ENCODE measurements at regions not wholly inside any gene's neighbourhood (a gene's known extent, or its start where the extent isn't known, plus 50 kb on each side); places are given as distances from the start of the nearest gene placed in this dataset.
A peak's percentile ranks its signal among the peaks of the same experiment; 100 is the strongest.

- no peaks in the 10 kb centered on the region for H3K36me3 Mint-ChIP-seq (ENCODE audit: insufficient read depth, unreplicated experiment)
- H3K4me1 Mint-ChIP-seq (ENCODE audit: low read depth, unreplicated experiment), result no peaks in the 10 kb centered on the region
- peaks cover 3% of the 10 kb centered on the region for H3K9me3 Mint-ChIP-seq (ENCODE audit: low read depth, unreplicated experiment)
- H3K27me3 Mint-ChIP-seq (ENCODE audit: unreplicated experiment), result peaks cover 9% of the 10 kb centered on the region
- no peak overlapping the region for H3K27ac Mint-ChIP-seq (ENCODE audit: unreplicated experiment)
- no peak overlapping the region for H3K4me3 Mint-ChIP-seq (ENCODE audit: low read depth, unreplicated experiment)
- no peak for DNase-seq
- no TSS peak for BruUV-seq (replicated peaks)
- intact Hi-C loops (cut with micrococcal nuclease; ENCODE audit: unreplicated experiment), result no loop called here
- TF ChIP-seq CTCF (IDR thresholded peaks at IDR 0.05; ENCODE audit: unreplicated experiment), result no peak
- CTCF ChIA-PET, result interaction anchor here (0.6 kb wide), 1 partner anchor 421 kb away, joined by 3 read pairs; no protein-coding TSS in a partner anchor
Measured at GRCh38 chr3:5466717-5467116, 279.2 kb downstream of the EDEM1 start.

GRCh38 chr3:5473471-5473870 is 286.0 kb downstream of the EDEM1 start:
- Mint-ChIP-seq H3K9me3 (ENCODE audit: low read depth, unreplicated experiment) (peaks cover 8% of the 10 kb centered on the region), H3K36me3 (ENCODE audit: insufficient read depth, unreplicated experiment) (no peaks in the 10 kb centered on the region), H3K4me1 (ENCODE audit: low read depth, unreplicated experiment) (no peaks in the 10 kb centered on the region), H3K4me3 (ENCODE audit: low read depth, unreplicated experiment) (no peak overlapping the region), H3K27me3 (ENCODE audit: unreplicated experiment) (no peaks in the 10 kb centered on the region), H3K27ac (ENCODE audit: unreplicated experiment) (no peak overlapping the region)
- TF ChIP-seq CTCF (IDR thresholded peaks at IDR 0.05; ENCODE audit: unreplicated experiment), result no peak
- intact Hi-C loops (cut with micrococcal nuclease; ENCODE audit: unreplicated experiment), result no loop called here
- CTCF ChIA-PET, result no interaction called here
- no peak for DNase-seq
- BruUV-seq (replicated peaks), result no TSS peak

GRCh38 chr3:5476403-5476802 is 288.9 kb downstream of the EDEM1 start:
- no peak for DNase-seq
- BruUV-seq (replicated peaks), result no TSS peak
- Mint-ChIP-seq H3K36me3 (ENCODE audit: insufficient read depth, unreplicated experiment) (no peaks in the 10 kb centered on the region), H3K27me3 (ENCODE audit: unreplicated experiment) (no peaks in the 10 kb centered on the region), H3K9me3 (ENCODE audit: low read depth, unreplicated experiment) (peaks cover 5% of the 10 kb centered on the region), H3K4me1 (ENCODE audit: low read depth, unreplicated experiment) (peaks cover 8% of the 10 kb centered on the region), H3K4me3 (ENCODE audit: low read depth, unreplicated experiment) (no peak overlapping the region), H3K27ac (ENCODE audit: unreplicated experiment) (no peak overlapping the region)
- CTCF ChIA-PET, result no interaction called here
- no peak for TF ChIP-seq CTCF (IDR thresholded peaks at IDR 0.05; ENCODE audit: unreplicated experiment)
- intact Hi-C loops (cut with micrococcal nuclease; ENCODE audit: unreplicated experiment), result no loop called here

- CTCF ChIA-PET, result no interaction called here
- H3K36me3 Mint-ChIP-seq (ENCODE audit: insufficient read depth, unreplicated experiment), result no peaks in the 10 kb centered on the region
- H3K27me3 Mint-ChIP-seq (ENCODE audit: unreplicated experiment), result no peaks in the 10 kb centered on the region
- BruUV-seq (replicated peaks), result no TSS peak
- TF ChIP-seq CTCF (IDR thresholded peaks at IDR 0.05; ENCODE audit: unreplicated experiment), result no peak
- H3K4me1 Mint-ChIP-seq (ENCODE audit: low read depth, unreplicated experiment), result peaks cover 8% of the 10 kb centered on the region
- peaks cover 4% of the 10 kb centered on the region for H3K9me3 Mint-ChIP-seq (ENCODE audit: low read depth, unreplicated experiment)
- intact Hi-C loops (cut with micrococcal nuclease; ENCODE audit: unreplicated experiment), result no loop called here
- peak; percentile 53 for DNase-seq
- H3K27ac Mint-ChIP-seq (ENCODE audit: unreplicated experiment), result no peak overlapping the region
- H3K4me3 Mint-ChIP-seq (ENCODE audit: low read depth, unreplicated experiment), result no peak overlapping the region
Measured at GRCh38 chr3:5479229-5479799, 291.8 kb downstream of the EDEM1 start.

Data from Calu3 (cell line).